NCI-H146 (cell line): ENCODE measurements at regions not wholly inside any gene's neighbourhood (a gene's known extent, or its start where the extent isn't known, plus 50 kb on each side); places are given as distances from the start of the nearest gene placed in this dataset.
"Not testable (repeated sequence)": the region's sequence is repeated elsewhere in the genome, so short reads cannot be mapped to it uniquely, and the experiment has no call there.

ENCODE experiments used
- DNase-seq: peaks from one replicate; lab custom pipeline; 2025; lab: John Stamatoyannopoulos, UW

GRCh38 chr10:111265341-111265740 is 188.5 kb downstream of the ADRA2A start:
- no peak for DNase-seq

- DNase-seq = no peak
Observed at GRCh38 chr10:111266165-111266564, 189.3 kb downstream of the ADRA2A start.

- DNase-seq = no peak
Observed at GRCh38 chr10:111267673-111268072, 190.8 kb downstream of the ADRA2A start.

GRCh38 chr10:111273235-111273634 is 196.4 kb downstream of the ADRA2A start:
- no peak for DNase-seq

- no peak for DNase-seq
Observed at GRCh38 chr10:111273635-111274034, 196.8 kb downstream of the ADRA2A start.

GRCh38 chr10:111275091-111275490 is 198.3 kb downstream of the ADRA2A start:
- no peak for DNase-seq

- no peak for DNase-seq
Observed at GRCh38 chr10:111277661-111278060, 200.8 kb downstream of the ADRA2A start.

- DNase-seq = no peak
Observed at GRCh38 chr10:111278266-111278665, 201.4 kb downstream of the ADRA2A start.

GRCh38 chr10:111281516-111281915 is 204.7 kb downstream of the ADRA2A start:
- DNase-seq = no peak

- no peak for DNase-seq
Observed at GRCh38 chr10:111289461-111289860, 212.6 kb downstream of the ADRA2A start.

- no peak for DNase-seq
Observed at GRCh38 chr10:111290649-111291048, 213.8 kb downstream of the ADRA2A start.

GRCh38 chr10:111295788-111296187 is 219.0 kb downstream of the ADRA2A start:
- no peak for DNase-seq

GRCh38 chr10:111297351-111297848 is 220.6 kb downstream of the ADRA2A start:
- DNase-seq = no peak

- no peak for DNase-seq
Observed at GRCh38 chr10:111298031-111298430, 221.2 kb downstream of the ADRA2A start.

GRCh38 chr10:111299037-111299436 is 222.2 kb downstream of the ADRA2A start:
- DNase-seq = no peak

GRCh38 chr10:111303887-111304286 is 227.1 kb downstream of the ADRA2A start:
- no peak for DNase-seq

- DNase-seq = peak; percentile 1
Observed at GRCh38 chr10:111316722-111317212, 239.9 kb downstream of the ADRA2A start.

GRCh38 chr10:111319866-111320265 is 243.0 kb downstream of the ADRA2A start:
- no peak for DNase-seq

- DNase-seq = no peak
Observed at GRCh38 chr10:111323389-111323966, 246.6 kb downstream of the ADRA2A start.

- DNase-seq = not testable (repeated sequence)
Observed at GRCh38 chr10:111332174-111332573, 255.3 kb downstream of the ADRA2A start.

GRCh38 chr10:111335826-111336225 is 259.0 kb downstream of the ADRA2A start:
- DNase-seq = no peak

- DNase-seq = peak; percentile 2
Observed at GRCh38 chr10:111338035-111338434, 261.2 kb downstream of the ADRA2A start.

- DNase-seq = no peak
Observed at GRCh38 chr10:111338805-111339204, 262.0 kb downstream of the ADRA2A start.

GRCh38 chr10:111344804-111345203 is 268.0 kb downstream of the ADRA2A start:
- no peak for DNase-seq
